ENCODE measurements at regions not wholly inside any gene's neighbourhood (a gene's known extent, or its start where the extent isn't known, plus 50 kb on each side); places are given as distances from the start of the nearest gene placed in this dataset.
"Not testable (repeated sequence)": the region's sequence is repeated elsewhere in the genome, so short reads cannot be mapped to it uniquely, and the experiment has no call there.

DNA sequence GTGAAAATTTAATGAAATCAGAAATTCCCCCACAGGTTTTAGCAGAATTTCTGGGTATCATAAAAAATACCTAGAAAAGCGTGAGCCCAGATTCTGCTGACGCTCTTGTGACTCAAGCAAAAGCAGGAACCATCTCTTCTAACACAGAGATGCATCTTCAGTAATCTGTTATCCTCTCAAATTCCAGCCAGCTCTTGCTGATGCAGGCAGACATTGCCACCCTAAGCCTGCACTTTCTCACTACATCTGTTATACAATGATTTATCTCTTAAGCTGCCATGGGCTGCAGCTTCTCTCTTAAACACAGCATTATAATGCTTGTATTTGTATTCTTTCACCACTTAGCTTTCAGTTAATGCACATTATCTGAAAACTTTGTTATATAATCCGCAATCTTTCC lies 113.0 kb upstream of the RGS1 start:
- no peaks in the 10 kb centered on the region for H3K4me1 ChIP-seq
- 70 to 85% methylated on average over 3 of the region's 3 CpGs for WGBS, 2 donors (ENCODE audit: low coverage in 1 of 2)
- H3K9me3 ChIP-seq: no peaks in the 10 kb centered on the region
- no peak overlapping the region for H3K4me3 ChIP-seq
- H3K36me3 ChIP-seq: no peaks in the 10 kb centered on the region
- no peak for TF ChIP-seq POLR2AphosphoS5 (IDR thresholded peaks at IDR 0.05)
- TF ChIP-seq CTCF (IDR thresholded peaks at IDR 0.05): no peak
- no peak for TF ChIP-seq POLR2A (IDR thresholded peaks at IDR 0.05)
- no peak for TF ChIP-seq EP300 (IDR thresholded peaks at IDR 0.05)
- no peak for ATAC-seq
- no peaks in the 10 kb centered on the region for H3K27me3 ChIP-seq
- no peak overlapping the region for H3K27ac ChIP-seq

- H3K36me3 ChIP-seq: no peaks in the 10 kb centered on the region
- TF ChIP-seq CTCF (IDR thresholded peaks at IDR 0.05): no peak
- no peak for TF ChIP-seq POLR2A (IDR thresholded peaks at IDR 0.05)
- no peaks in the 10 kb centered on the region for H3K27me3 ChIP-seq
- H3K4me3 ChIP-seq: no peak overlapping the region
- no peak for ATAC-seq
- WGBS, 2 donors (ENCODE audit: low coverage in 1 of 2): 67 to 80% methylated on average over 2 to 3 of the region's 3 CpGs
- H3K4me1 ChIP-seq: no peaks in the 10 kb centered on the region
- no peak overlapping the region for H3K27ac ChIP-seq
- H3K9me3 ChIP-seq: no peaks in the 10 kb centered on the region
Measured at GRCh38 chr1:192463661-192464060, 111.9 kb upstream of the RGS1 start.

DNA sequence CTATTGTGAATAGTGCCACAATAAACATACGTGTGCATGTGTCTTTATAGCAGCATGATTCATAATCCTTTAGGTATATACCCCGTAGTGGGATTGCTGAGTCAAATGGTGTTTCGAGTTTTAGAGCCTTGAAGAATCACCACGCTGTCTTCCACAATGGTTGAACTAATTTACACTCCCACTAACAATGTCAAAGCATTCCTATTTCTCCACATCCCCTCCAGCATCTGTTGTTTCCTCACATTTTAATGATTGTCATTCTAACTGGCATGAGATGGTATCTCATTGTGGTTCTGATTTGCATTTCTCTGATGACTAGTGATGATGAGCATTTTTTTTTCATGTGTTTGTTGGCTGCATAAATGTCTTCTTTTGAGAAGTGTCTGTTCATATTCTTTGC lies 110.4 kb upstream of the RGS1 start:
- WGBS, 2 donors (ENCODE audit: low coverage in 1 of 2): 92 to 100% methylated on average over 1 to 4 of the region's 4 CpGs
- H3K4me3 ChIP-seq, ATAC-seq, H3K9me3 ChIP-seq, H3K4me1 ChIP-seq, H3K36me3 ChIP-seq, H3K27ac ChIP-seq, H3K27me3 ChIP-seq: not testable (repeated sequence)

GRCh38 chr1:192474080-192474683 lies 101.4 kb upstream of the RGS1 start:
- no peak overlapping the region for H3K27ac ChIP-seq
- TF ChIP-seq POLR2A (IDR thresholded peaks at IDR 0.05) (no peak), CTCF (IDR thresholded peaks at IDR 0.05) (peak; percentile 47 to 78 (median 74))
- no peak for ATAC-seq

DNA sequence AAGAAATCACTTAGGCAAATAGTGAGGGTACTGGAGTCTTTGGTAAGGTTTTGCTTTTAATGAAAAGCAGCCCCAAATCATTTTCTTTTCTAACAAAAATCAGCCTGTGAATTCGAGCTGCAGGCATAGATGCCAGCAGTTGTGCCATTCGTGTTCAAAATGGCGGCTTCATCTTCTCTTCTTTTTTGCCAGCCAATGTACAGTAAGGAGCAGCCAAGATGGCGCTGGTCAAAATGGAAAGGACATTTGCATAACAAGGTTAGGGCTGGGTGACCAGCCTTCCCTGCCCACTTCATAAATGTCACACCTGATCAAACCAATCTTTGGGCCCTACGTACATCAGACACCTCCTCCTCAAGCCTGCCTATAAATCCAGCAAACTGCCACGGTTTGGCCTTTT lies 100.2 kb upstream of the RGS1 start:
- TF ChIP-seq POLR2A (IDR thresholded peaks at IDR 0.05) (no peak), POLR2AphosphoS5 (IDR thresholded peaks at IDR 0.05) (no peak), EP300 (IDR thresholded peaks at IDR 0.05) (no peak), CTCF (IDR thresholded peaks at IDR 0.05) (no peak)
- 94 to 96% methylated on average over 3 to 6 of the region's 6 CpGs for WGBS, 2 donors (ENCODE audit: low coverage in 1 of 2)
- Histone ChIP-seq H3K36me3 (no peaks in the 10 kb centered on the region), H3K27ac (no peak overlapping the region), H3K4me1 (peaks cover 0 to 15% (median 5%) of the 10 kb centered on the region in 3 donors), H3K4me3 (no peak overlapping the region), H3K9me3 (peaks cover 0 to 5% (median 0%) of the 10 kb centered on the region in 3 donors), H3K27me3 (no peaks in the 10 kb centered on the region)
- no peak for ATAC-seq

More at GRCh38 chr1:192474080-192474683, 101.4 kb upstream of the RGS1 start:
- WGBS, 2 donors (ENCODE audit: low coverage in 1 of 2): 34 to 42% methylated on average over 5 of the region's 5 CpGs
- H3K27me3 ChIP-seq: no peaks in the 10 kb centered on the region
- H3K4me3 ChIP-seq: no peak overlapping the region
- H3K9me3 ChIP-seq: no peaks in the 10 kb centered on the region
- no peaks in the 10 kb centered on the region for H3K36me3 ChIP-seq
- H3K4me1 ChIP-seq: peaks cover 0 to 15% (median 5%) of the 10 kb centered on the region in 3 donors

All from gastroesophageal sphincter (tissue), 4 donors.